ENCODE measurements at regions not wholly inside any gene's neighbourhood (a gene's known extent, or its start where the extent isn't known, plus 50 kb on each side); places are given as distances from the start of the nearest gene placed in this dataset.

- 2% methylated on average over 3 of the region's 3 CpGs for WGBS (ENCODE audit: low lambda C conversion rate)
Measured at GRCh38 chr5:176161431-176161830, 76.8 kb upstream of the SIMC1 start.

GRCh38 chr5:176162198-176162597, 76.0 kb upstream of the SIMC1 start:
- H3K27ac ChIP-seq (ENCODE audit: extremely low read length, insufficient read depth, low read length): no peak overlapping the region
- no peak overlapping the region for H2AFZ ChIP-seq (ENCODE audit: low read length)
- no peaks in the 10 kb centered on the region for H3K9me3 ChIP-seq (ENCODE audit: low read length)
- FAIRE-seq: no peak
- no peaks in the 10 kb centered on the region for H4K20me1 ChIP-seq (ENCODE audit: insufficient read depth, low read length)
- H3K27me3 ChIP-seq (ENCODE audit: control insufficient read depth in 1 of 2, insufficient read depth in 2 of 2, low read length in 2 of 2): no peaks in the 10 kb centered on the region; a peak in 1 of 5 replicates
- POLR2A ChIA-PET: no interaction called here
- WGBS (ENCODE audit: low lambda C conversion rate): 0% methylated on average over 1 of the region's 3 CpGs
- no peaks in the 10 kb centered on the region for H3K79me2 ChIP-seq (ENCODE audit: insufficient read depth, low read length)
- no peak overlapping the region for H3K9ac ChIP-seq (ENCODE audit: insufficient read depth, low read depth, low read length)
- H3K4me2 ChIP-seq (ENCODE audit: low read depth, low read length): no peak overlapping the region
- no peak for DNase-seq (ENCODE audit: low spot score)
- H3K36me3 ChIP-seq (replicated peaks in 1 of 2; ENCODE audit: control insufficient read depth in 1 of 2, insufficient read depth in 2 of 2, low read length in 2 of 2): no peaks in the 10 kb centered on the region
- BruUV-seq (replicated peaks): no TSS peak
- no peak overlapping the region for H3K4me3 ChIP-seq (replicated peaks in 1 of 3; ENCODE audit: insufficient read depth in 1 of 3, low read depth in 2 of 3, low read length in 3 of 3)
- CTCF ChIA-PET (ENCODE audit: low intra/inter-chr PET ratio, low total read pairs): no interaction called here
- in situ Hi-C loops (cut with HindIII; ENCODE audit: extremely low pct_ligation_motif_present, low pct_unique_long_range_greater_than_20kb): no loop called here
- TF ChIP-seq ZNF496 (CRISPR knock-in tag; IDR thresholded peaks at IDR 0.05; ENCODE audit: insufficient replicate concordance) (no peak), ZNF367 (CRISPR knock-in tag; IDR thresholded peaks at IDR 0.05; ENCODE audit: borderline replicate concordance) (no peak), ZNF589 (CRISPR knock-in tag; conservative IDR thresholded peaks at IDR 0.05) (no peak), NFIB (CRISPR knock-in tag; IDR thresholded peaks at IDR 0.05; ENCODE audit: borderline replicate concordance) (no peak)
- H3K4me1 ChIP-seq (ENCODE audit: insufficient read depth, low read length): no peaks in the 10 kb centered on the region
- intact Hi-C loops (cut with micrococcal nuclease; ENCODE audit: unreplicated experiment): no loop called here
- no peak for ATAC-seq

More at GRCh38 chr5:176161431-176161830, 76.8 kb upstream of the SIMC1 start:
- Histone ChIP-seq H3K9me3 (ENCODE audit: low read length) (no peaks in the 10 kb centered on the region), H3K27ac (ENCODE audit: extremely low read length, insufficient read depth, low read length) (no peak overlapping the region), H3K4me3 (replicated peaks in 1 of 3; ENCODE audit: insufficient read depth in 1 of 3, low read depth in 2 of 3, low read length in 3 of 3) (no peak overlapping the region), H3K4me2 (ENCODE audit: low read depth, low read length) (no peak overlapping the region), H4K20me1 (ENCODE audit: insufficient read depth, low read length) (no peaks in the 10 kb centered on the region), H3K36me3 (replicated peaks in 1 of 2; ENCODE audit: control insufficient read depth in 1 of 2, insufficient read depth in 2 of 2, low read length in 2 of 2) (no peaks in the 10 kb centered on the region), H3K27me3 (ENCODE audit: control insufficient read depth in 1 of 2, insufficient read depth in 2 of 2, low read length in 2 of 2) (no peaks in the 10 kb centered on the region; a peak in 1 of 5 replicates), H2AFZ (ENCODE audit: low read length) (no peak overlapping the region), H3K9ac (ENCODE audit: insufficient read depth, low read depth, low read length) (no peak overlapping the region), H3K79me2 (ENCODE audit: insufficient read depth, low read length) (no peaks in the 10 kb centered on the region), H3K4me1 (ENCODE audit: insufficient read depth, low read length) (no peaks in the 10 kb centered on the region)
- BruUV-seq (replicated peaks): no TSS peak
- in situ Hi-C loops (cut with HindIII; ENCODE audit: extremely low pct_ligation_motif_present, low pct_unique_long_range_greater_than_20kb): no loop called here
- ATAC-seq (no peak), FAIRE-seq (no peak), DNase-seq (ENCODE audit: low spot score) (no peak)
- ChIA-PET POLR2A (no interaction called here), CTCF (ENCODE audit: low intra/inter-chr PET ratio, low total read pairs) (no interaction called here)
- no peak for TF ChIP-seq RXRA (CRISPR knock-in tag; IDR thresholded peaks at IDR 0.05)
- no peak for TF ChIP-seq IRF9 (CRISPR knock-in tag; IDR thresholded peaks at IDR 0.05; ENCODE audit: borderline replicate concordance)
- no peak for TF ChIP-seq ELF3 (CRISPR knock-in tag; IDR thresholded peaks at IDR 0.05)
- TF ChIP-seq ZZZ3 (CRISPR knock-in tag; IDR thresholded peaks at IDR 0.05; ENCODE audit: borderline replicate concordance): no peak
- TF ChIP-seq CHD2 (IDR thresholded peaks at IDR 0.05; ENCODE audit: low read depth, low read length): no peak
- no peak for TF ChIP-seq HOXA7 (CRISPR knock-in tag; IDR thresholded peaks at IDR 0.05)
- TF ChIP-seq ZNF446 (CRISPR knock-in tag; IDR thresholded peaks at IDR 0.05): no peak
- intact Hi-C loops (cut with micrococcal nuclease; ENCODE audit: unreplicated experiment): no loop called here

Measured in HepG2 (cell line).